NCI-H524 treated with DMSO at 0.1 percent for 48 hours (cell line): ENCODE measurements at regions not wholly inside any gene's neighbourhood (a gene's known extent, or its start where the extent isn't known, plus 50 kb on each side); places are given as distances from the start of the nearest gene placed in this dataset.
"Not testable (repeated sequence)": the region's sequence is repeated elsewhere in the genome, so short reads cannot be mapped to it uniquely, and the experiment has no call there.

Source experiments
- DNase-seq: peaks from one replicate; lab custom pipeline; 2025; lab: John Stamatoyannopoulos, UW

GRCh38 chr15:93820566-93820965 is 410.8 kb upstream of the MCTP2 start:
- DNase-seq = no peak

GRCh38 chr15:93819826-93820225 is 411.5 kb upstream of the MCTP2 start:
- DNase-seq = peak; percentile 98

DNA sequence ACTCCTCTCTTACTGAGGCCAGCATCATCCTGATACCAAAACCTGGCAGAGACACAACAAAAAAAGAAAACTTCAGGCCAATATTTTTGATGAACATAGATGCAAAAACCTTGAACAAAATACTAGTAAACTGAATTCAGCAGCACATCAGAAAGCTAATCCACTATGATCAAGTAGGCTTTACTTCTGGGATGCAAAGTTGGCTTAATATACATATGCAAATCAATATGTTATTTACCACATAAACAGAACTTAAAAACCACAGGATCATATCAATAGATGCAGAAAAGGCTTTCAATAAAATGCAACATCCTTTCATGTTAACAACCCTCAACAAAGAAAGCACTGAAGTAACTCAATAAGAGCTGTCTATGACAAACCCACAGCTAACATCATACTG is 414.5 kb upstream of the MCTP2 start:
- no peak for DNase-seq

DNA sequence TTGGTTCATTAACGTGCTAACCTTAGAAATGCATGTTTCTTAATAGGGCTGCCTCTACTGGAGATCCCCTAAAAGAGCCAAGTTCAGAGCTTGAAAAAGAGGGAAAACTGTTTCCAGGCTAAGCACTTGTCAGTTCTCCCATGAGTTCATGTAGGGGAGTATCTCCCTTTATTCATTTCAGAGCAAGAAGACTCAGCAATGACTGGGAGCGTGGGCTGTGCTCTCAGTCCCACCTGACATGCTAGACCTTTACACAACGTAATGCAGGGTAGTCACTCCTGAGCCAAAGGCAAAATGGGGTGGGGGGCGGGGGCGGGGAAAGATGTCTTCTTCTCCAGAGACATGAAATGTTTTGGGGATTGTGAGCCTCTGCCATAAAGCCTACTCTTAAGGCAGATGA is 420.1 kb upstream of the MCTP2 start:
- no peak for DNase-seq

GRCh38 chr15:93809516-93809915 is 421.8 kb upstream of the MCTP2 start:
- DNase-seq = no peak

DNA sequence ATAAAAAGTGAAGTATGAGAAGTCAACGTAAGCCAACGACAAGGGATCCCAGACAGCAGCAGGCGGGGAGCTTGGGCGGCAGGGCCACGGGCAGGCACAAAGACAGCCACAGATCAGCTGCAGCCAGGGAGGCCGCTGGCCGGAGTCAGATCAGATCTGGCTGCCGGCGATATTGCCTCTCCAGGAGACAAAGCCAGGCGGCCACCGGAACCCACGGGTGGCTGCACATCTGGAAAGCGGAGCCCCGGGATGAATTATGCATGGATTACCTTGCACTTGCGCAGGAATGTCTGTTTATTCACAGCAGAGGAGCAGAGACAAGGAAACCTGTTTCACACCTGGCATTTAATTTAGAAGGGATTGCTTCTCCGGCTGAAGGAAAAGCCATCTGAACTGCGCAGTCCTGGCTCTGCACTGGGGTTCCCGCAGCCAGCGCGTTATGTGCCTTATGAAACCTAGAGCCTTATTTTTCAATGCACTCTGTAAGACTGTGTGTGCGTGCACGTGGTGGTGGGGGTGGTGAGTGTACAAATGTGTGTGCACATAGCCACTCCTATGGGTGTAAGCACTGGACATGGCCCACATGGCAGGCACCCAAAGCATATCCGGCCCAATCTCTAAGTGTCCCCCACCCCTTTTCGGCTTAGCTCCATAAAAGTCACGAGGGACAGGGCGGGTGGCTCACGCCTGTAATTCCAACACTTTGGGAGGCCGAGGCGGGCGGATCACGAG is 427.8 kb upstream of the MCTP2 start:
- no peak for DNase-seq

GRCh38 chr15:93801206-93801605 is 430.2 kb upstream of the MCTP2 start:
- no peak for DNase-seq

- DNase-seq = no peak
These were observed 430.6 kb upstream of the MCTP2 start for GRCh38 chr15:93800805-93801204.

DNA sequence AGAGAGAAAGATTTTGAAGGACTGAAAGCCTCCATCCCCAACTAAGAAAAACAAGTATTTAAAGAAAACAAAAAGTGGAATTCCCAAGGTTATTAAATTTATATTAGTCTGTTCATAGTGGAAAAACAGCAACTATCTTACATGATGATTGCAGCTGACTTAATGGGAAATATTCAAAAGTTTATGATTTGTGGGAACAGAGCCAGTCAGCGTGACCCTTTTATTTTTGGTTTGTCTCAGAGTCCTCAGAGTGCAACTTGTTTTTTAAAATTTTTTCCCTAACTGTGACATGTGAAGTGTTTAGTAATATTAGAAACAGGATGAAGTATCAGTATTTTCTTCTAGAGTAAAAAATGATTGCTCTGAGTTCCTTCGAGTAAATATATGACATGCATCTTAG is 441.9 kb upstream of the MCTP2 start:
- no peak for DNase-seq

- no peak for DNase-seq
These were observed 451.3 kb upstream of the MCTP2 start for GRCh38 chr15:93780073-93780472.

GRCh38 chr15:93779341-93779740 is 452.0 kb upstream of the MCTP2 start:
- no peak for DNase-seq

- DNase-seq = no peak
These were observed 459.9 kb upstream of the MCTP2 start for GRCh38 chr15:93771196-93772030.

DNA sequence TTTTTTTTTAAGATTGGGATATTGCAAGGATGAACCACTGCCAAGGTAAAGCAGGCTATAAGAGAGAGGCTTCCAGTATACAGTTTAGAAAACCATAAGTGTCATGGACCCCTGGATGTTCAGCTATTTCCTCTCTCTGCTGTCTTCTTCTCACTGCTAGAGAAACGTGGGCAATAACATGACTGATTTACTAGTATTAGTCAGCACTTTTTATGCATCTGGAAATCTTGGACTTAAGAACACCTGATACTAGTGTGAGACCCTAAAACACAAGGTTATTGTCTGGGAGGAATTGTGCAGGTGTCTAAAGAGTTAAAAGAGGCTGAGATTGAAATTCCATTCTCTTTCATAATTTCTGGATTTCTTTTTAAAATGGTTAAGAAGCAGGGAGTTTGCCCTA is 460.6 kb upstream of the MCTP2 start:
- no peak for DNase-seq

DNA sequence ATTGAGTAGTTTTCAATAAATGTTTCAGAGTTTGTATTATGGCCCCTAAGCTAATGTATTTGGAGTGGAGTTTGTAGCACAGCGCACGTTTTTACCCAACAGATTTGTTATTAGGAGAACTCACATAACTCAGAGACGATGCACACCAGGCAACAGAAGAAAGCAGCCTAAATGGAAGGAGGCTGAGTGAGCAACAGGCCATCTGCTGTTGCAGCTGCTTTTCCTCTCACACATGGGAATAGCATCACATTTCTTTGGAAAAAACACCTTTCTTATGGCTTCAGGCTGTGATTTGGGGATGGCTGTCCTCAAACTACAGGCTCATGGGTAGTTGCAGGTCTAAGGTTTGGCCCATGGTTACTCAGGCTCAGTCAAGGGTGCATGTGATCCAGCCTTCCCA is 469.3 kb upstream of the MCTP2 start:
- DNase-seq = no peak

DNA sequence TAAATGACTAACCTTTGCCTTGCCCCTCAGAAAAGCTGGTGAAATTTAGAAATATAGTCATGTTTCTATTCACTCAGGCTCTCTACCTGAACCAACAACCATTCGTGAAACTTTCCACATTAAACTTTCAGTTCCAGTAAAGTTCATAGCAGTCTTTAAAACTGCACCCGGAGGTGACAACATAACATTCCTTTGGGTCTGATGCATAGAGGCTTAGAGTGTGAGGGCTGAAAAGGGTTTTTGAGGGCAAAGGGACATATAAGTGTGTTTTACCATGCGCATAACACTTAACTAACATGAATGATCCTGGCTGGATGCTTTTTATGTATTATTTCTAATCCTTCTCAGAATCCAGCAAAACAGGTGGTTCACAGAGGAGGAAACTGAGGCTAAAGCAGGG is 471.7 kb upstream of the MCTP2 start:
- no peak for DNase-seq

- DNase-seq = no peak
These were observed 472.5 kb upstream of the MCTP2 start for GRCh38 chr15:93758824-93759223.

DNA sequence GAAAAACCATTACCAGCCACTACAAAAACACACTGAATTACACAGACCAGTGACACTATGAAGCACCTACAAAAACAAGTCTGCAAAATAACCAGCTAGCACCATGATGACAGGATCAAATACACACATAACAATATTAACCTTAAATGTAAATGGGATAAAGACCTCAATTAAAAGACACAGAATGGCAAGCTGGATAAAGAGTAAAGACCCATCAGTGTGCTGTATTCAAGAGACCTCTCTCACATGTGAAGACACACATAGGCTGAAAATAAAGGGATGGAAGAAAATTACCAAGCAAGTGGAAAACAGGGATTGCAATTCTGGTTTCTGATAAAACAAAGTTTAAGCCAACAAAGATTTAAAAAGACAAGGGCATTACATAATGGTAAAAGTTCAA is 482.7 kb upstream of the MCTP2 start:
- no peak for DNase-seq

- not testable (repeated sequence) for DNase-seq
These were observed 496.4 kb upstream of the MCTP2 start for GRCh38 chr15:93734976-93735375.

DNA sequence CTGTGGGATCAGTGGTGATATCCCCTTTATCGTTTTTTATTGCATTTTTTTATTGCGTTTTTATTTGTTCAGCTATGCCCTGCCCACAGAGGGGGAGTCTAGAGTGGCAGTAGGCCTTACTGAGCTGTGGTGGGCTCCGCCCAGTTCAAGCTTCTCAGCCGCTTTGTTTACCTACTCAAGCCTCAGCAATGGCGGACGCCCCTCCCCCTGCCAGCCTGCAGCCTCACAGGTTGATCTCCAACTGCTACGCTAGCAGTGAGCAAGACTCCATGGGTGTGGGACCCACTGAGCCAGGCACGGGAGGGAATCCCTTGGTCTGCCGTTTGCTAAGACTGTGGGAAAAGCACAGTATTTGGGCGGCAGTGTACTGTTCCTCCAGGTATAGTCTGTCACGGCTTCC is 500.6 kb upstream of the MCTP2 start:
- no peak for DNase-seq

- no peak for DNase-seq
These were observed 509.2 kb upstream of the MCTP2 start for GRCh38 chr15:93722165-93722564.

DNA sequence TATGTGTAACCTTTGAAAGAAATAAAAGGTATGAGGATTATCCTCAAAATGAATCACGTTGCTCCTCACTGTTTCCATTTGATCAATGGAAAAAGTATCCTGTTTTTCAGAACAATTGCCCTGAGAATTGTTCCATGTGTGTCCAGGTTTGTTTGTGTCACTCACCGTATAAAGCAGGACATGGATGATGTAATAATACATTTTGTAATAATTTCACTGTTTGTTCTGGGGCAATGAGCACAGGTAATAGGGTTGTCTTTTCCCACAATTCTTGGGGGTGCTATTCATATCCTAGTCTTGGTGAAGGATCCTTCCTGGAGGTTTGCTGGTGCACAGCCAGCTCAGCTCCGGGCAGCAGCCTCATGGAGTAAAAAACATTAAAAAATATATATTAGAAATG is 510.8 kb upstream of the MCTP2 start:
- no peak for DNase-seq

DNA sequence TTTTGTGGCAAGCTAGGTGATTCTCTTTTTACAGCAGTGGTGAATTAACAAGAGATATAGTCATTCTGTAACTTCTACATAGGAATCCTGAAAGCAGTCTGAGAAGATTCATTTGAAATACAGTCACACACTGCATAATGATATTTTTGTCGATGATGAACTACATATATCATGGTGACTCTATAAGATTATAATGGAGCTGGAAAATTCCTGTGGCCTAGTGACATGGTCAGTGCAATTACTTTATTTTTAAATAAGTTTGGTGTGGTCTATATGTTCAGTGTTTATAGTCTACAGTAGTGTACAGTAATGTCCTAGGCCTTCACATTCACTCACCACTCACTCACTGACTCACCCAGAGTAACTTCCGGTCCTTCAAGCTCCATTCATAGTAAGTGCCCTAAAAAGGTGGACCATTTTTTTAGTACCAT is 511.4 kb upstream of the MCTP2 start:
- DNase-seq = no peak

- no peak for DNase-seq
These were observed 514.6 kb upstream of the MCTP2 start for GRCh38 chr15:93716615-93717231.
